ENCODE measurements at regions not wholly inside any gene's neighbourhood (a gene's known extent, or its start where the extent isn't known, plus 50 kb on each side); places are given as distances from the start of the nearest gene placed in this dataset.

DNA sequence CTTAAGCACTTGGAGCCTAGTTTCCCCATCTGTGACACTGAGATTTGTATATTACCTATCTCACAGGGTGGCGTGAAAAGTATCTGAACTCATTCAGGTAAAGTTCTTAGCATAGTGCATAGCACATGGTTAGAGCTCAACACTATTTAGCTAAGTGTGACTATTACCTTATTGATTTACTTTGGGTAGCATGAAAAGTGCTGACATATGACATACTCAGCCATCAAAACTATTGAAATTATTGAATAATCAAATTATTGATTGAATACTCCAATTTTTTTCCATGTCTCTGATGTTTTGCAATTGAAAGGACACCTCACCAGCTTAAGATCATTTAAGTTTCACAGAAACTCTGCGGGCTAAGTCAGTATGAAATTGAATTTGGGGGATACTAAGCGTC is 715.0 kb downstream of the EFNB2 start:
- no peak overlapping the region for H3K9ac ChIP-seq (replicated peaks in 1 of 4; ENCODE audit: extremely low read depth in 1 of 4, low read depth in 3 of 4, low read length in 3 of 4)
- peaks cover 3 to 13% (median 11%) of the 10 kb centered on the region in 4 experiments; a peak in 5 of 7 replicates for H3K27me3 ChIP-seq (replicated peaks in 1 of 4; ENCODE audit: control insufficient read depth in 3 of 4, extremely low read depth in 1 of 4, insufficient read depth in 3 of 4, low read length in 3 of 4)
- CTCF ChIA-PET (ENCODE audit: partially characterized antibody), result interaction anchor here (1.9 kb wide), 1 partner anchor 161 kb away, joined by 4 read pairs; no protein-coding TSS in a partner anchor
- H2AFZ ChIP-seq (ENCODE audit: low read length), result no peak overlapping the region
- H3K4ac ChIP-seq (replicated peaks; ENCODE audit: insufficient read length, low read depth, low read length), result no peak overlapping the region
- H4K91ac ChIP-seq (replicated peaks; ENCODE audit: insufficient read length, low read length), result no peak overlapping the region
- no peak overlapping the region for H3K27ac ChIP-seq (ENCODE audit: low read depth, low read length)
- no peak overlapping the region for H4K5ac ChIP-seq (ENCODE audit: insufficient read length, low read depth, low read length)
- no peak overlapping the region for H3K23ac ChIP-seq (ENCODE audit: insufficient read length)
- H3K4me1 ChIP-seq (replicated peaks in 1 of 4; ENCODE audit: control insufficient read depth in 3 of 4, insufficient read depth in 4 of 4, low read length in 3 of 4), result peaks cover 4 to 10% (median 7%) of the 10 kb centered on the region in 4 experiments; a peak in 6 of 7 replicates
- POLR2A ChIA-PET (ENCODE audit: partially characterized antibody), result no interaction called here
- no peaks in the 10 kb centered on the region for H3K36me3 ChIP-seq (ENCODE audit: control insufficient read depth in 2 of 4, insufficient read depth in 4 of 4, low read length in 3 of 4)
- H3K4me3 ChIP-seq (ENCODE audit: extremely low read depth in 1 of 4, insufficient read depth in 2 of 4, low read depth in 3 of 4, low read length in 4 of 4), result no peak overlapping the region
- H2BK20ac ChIP-seq (ENCODE audit: low read length), result no peak overlapping the region
- no peak overlapping the region for H2BK12ac ChIP-seq (ENCODE audit: low read depth, low read length)
- H3K4me2 ChIP-seq (ENCODE audit: insufficient read depth in 1 of 2, low read depth in 2 of 2, low read length in 2 of 2), result no peak overlapping the region
- no peak overlapping the region for H4K8ac ChIP-seq (ENCODE audit: extremely low read depth, insufficient read depth, low read length)
- H3K56ac ChIP-seq (replicated peaks; ENCODE audit: insufficient read length, low read depth, low read length), result no peak overlapping the region
- H3K18ac ChIP-seq (ENCODE audit: extremely low read depth, low read length), result no peak overlapping the region
- no peaks in the 10 kb centered on the region for H3K79me2 ChIP-seq (ENCODE audit: control insufficient read depth in 1 of 2, insufficient read depth in 2 of 2, low read length in 2 of 2)
- no peak overlapping the region for H3K14ac ChIP-seq (ENCODE audit: insufficient read length)
- FAIRE-seq (no peak), DNase-seq (ENCODE audit: low read depth in 1 of 2, low spot score in 2 of 2) (no peak)
- no peaks in the 10 kb centered on the region; the same call in 1 of the 2 replicates for H3K23me2 ChIP-seq (ENCODE audit: low read depth, low read length)
- H4K20me1 ChIP-seq (replicated peaks in 1 of 2; ENCODE audit: control insufficient read depth in 1 of 2, insufficient read depth in 2 of 2, low read length in 2 of 2), result no peaks in the 10 kb centered on the region
- no peak overlapping the region for H2BK15ac ChIP-seq (ENCODE audit: low read length)
- no peaks in the 10 kb centered on the region for H3K9me3 ChIP-seq (ENCODE audit: insufficient read depth in 2 of 2, low read depth in 1 of 2, low read length in 1 of 2)
- WGBS, 2 experiments (ENCODE audit: extremely low coverage in 1 of 2, insufficient coverage in 1 of 2, insufficient read length in 1 of 2, insufficient replicate concordance in 2 of 2, low coverage in 1 of 2, low lambda C conversion rate in 2 of 2, missing lambda C conversion rate in 1 of 2), result 66% methylated on average over 3 of the region's 3 CpGs; no CpG with 5 or more reads in 1 of the 2 experiments
- H2AK5ac ChIP-seq (ENCODE audit: low read depth, low read length), result no peak overlapping the region
- TF ChIP-seq HDAC2 (IDR thresholded peaks at IDR 0.05; ENCODE audit: borderline replicate concordance in 1 of 2, low read depth in 2 of 2, low read length in 2 of 2) (no peak), CBX5 (IDR thresholded peaks at IDR 0.05; ENCODE audit: low read depth, low read length) (no peak), BRCA1 (IDR thresholded peaks at IDR 0.05; ENCODE audit: low read depth, low read length) (no peak), ASH2L (IDR thresholded peaks at IDR 0.05; ENCODE audit: low read length) (no peak)
- no peak overlapping the region for H2BK5ac ChIP-seq (ENCODE audit: low read depth, low read length)
- no peaks in the 10 kb centered on the region for H3K79me1 ChIP-seq (ENCODE audit: low read depth, low read length)
- no peak overlapping the region for H2BK120ac ChIP-seq (replicated peaks; ENCODE audit: low read depth, low read length)
